ENCODE measurements at regions not wholly inside any gene's neighbourhood (a gene's known extent, or its start where the extent isn't known, plus 50 kb on each side); places are given as distances from the start of the nearest gene placed in this dataset.

- no peak for TF ChIP-seq CTCF (IDR thresholded peaks at IDR 0.05; ENCODE audit: low read depth, low read length)
- DNase-seq (ENCODE audit: low read depth, low spot score) = peak; percentile 50
- no peak overlapping the region for H3K4me3 ChIP-seq (ENCODE audit: low read depth, low read length)
- in situ Hi-C loops (cut with HindIII; ENCODE audit: low sequenced_read_pairs) = no loop called here
These were observed 601.2 kb upstream of the ZNF804A start for GRCh38 chr2:183996825-183997793.

DNA sequence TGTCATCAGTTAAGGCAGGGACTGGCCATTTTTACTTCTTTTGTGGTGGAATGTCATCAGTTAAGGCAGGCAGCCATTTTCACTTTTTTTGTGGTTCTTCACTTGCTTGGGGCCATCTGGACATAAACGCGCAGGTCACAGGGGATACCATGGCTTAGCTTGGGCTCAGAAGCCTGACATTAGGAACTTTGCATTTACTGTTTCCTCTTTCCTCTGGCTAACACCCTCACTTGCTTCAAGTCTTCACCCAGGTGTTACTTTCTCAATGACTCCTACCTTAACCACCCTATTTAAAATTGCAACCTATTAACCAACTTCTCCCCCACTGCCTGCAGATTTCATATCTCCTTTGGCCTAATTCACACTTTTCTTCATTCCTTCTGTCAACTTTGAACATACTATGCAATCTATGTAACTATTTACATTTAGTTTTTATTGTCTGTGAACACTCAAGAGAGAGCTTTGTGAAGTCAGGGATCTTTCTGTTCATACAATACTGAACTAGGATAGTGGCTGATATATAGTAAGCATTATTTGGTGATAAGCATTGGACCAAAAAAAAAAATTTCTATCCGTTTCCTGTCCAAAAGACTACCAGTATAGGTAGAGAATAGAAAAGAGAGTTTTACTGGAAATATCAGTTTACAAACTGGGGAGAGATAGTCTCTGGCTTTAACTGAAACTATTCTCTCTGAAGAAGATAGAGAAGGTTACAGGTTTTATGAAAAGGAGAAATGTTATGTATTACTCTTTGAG, 600.1 kb upstream of the ZNF804A start:
- no peak for TF ChIP-seq CTCF (IDR thresholded peaks at IDR 0.05; ENCODE audit: low read depth, low read length)
- in situ Hi-C loops (cut with HindIII; ENCODE audit: low sequenced_read_pairs) = no loop called here
- no peak for DNase-seq (ENCODE audit: low read depth, low spot score)
- H3K4me3 ChIP-seq (ENCODE audit: low read depth, low read length) = no peak overlapping the region

DNA sequence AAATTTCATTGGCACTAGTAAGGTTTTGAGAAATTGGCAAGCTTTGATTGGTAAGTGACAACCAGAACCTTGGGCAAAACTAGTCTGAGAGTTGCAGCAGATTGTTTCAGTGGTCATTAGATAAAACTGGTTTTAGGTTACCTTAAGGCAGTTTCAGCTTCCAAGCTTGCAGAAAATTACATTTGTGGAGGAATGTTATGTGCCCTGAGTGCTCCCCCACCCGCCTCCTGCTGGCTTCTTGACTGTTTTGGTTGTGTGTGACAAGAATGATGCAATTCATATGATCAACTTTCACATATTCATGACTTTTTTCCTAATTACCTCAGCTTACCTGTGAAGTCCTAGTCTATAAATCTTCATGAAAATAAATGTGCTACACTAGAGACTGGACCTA, 599.5 kb upstream of the ZNF804A start:
- in situ Hi-C loops (cut with HindIII; ENCODE audit: low sequenced_read_pairs) = no loop called here
- no peak overlapping the region for H3K4me3 ChIP-seq (ENCODE audit: low read depth, low read length)
- no peak for TF ChIP-seq CTCF (IDR thresholded peaks at IDR 0.05; ENCODE audit: low read depth, low read length)
- no peak for DNase-seq (ENCODE audit: low read depth, low spot score)

- no peak for TF ChIP-seq CTCF (IDR thresholded peaks at IDR 0.05; ENCODE audit: low read depth, low read length)
- DNase-seq (ENCODE audit: low read depth, low spot score) = peak; percentile 18
- H3K4me3 ChIP-seq (ENCODE audit: low read depth, low read length) = no peak overlapping the region
- in situ Hi-C loops (cut with HindIII; ENCODE audit: low sequenced_read_pairs) = no loop called here
These were observed 593.9 kb upstream of the ZNF804A start for GRCh38 chr2:184004289-184004947.

- in situ Hi-C loops (cut with HindIII; ENCODE audit: low sequenced_read_pairs) = no loop called here
- TF ChIP-seq CTCF (IDR thresholded peaks at IDR 0.05; ENCODE audit: low read depth, low read length) = no peak
- no peak overlapping the region for H3K4me3 ChIP-seq (ENCODE audit: low read depth, low read length)
- no peak for DNase-seq (ENCODE audit: low read depth, low spot score)
These were observed 593.2 kb upstream of the ZNF804A start for GRCh38 chr2:184004948-184005672.

GRCh38 chr2:184006998-184007397, 591.3 kb upstream of the ZNF804A start:
- no peak for TF ChIP-seq CTCF (IDR thresholded peaks at IDR 0.05; ENCODE audit: low read depth, low read length)
- in situ Hi-C loops (cut with HindIII; ENCODE audit: low sequenced_read_pairs) = no loop called here
- no peak for DNase-seq (ENCODE audit: low read depth, low spot score)
- H3K4me3 ChIP-seq (ENCODE audit: low read depth, low read length) = no peak overlapping the region
